Activated CD4-positive, alpha-beta memory T cell treated with anti-CD3 and anti-CD28 coated beads, Interleukin-2, amount 10 ng/mL, durations not matched to agents 7 days and 5 days (primary cell): ENCODE measurements at regions not wholly inside any gene's neighbourhood (a gene's known extent, or its start where the extent isn't known, plus 50 kb on each side); places are given as distances from the start of the nearest gene placed in this dataset.
"Not testable (repeated sequence)": the region's sequence is repeated elsewhere in the genome, so short reads cannot be mapped to it uniquely, and the experiment has no call there.

Source experiments
- CTCF ChIA-PET: fragments of 350-600 bp; sonication (Branson Sonifier 250); formaldehyde crosslinking; loops from one replicate; lab custom pipeline; 2021; ENCODE audit warnings: antibody characterized with exemption, inconsistent platforms; lab: Charles Lee
- POLR2A ChIA-PET: fragments of 350-600 bp; sonication (Branson Sonifier 250); formaldehyde crosslinking; loops from one replicate; lab custom pipeline; 2021; ENCODE audit warnings: antibody characterized with exemption; lab: Charles Lee
- DNase-seq: peaks from one replicate; pipeline ENCODE4 v3.0.0-alpha.2; 2020
- H3K27ac Mint-ChIP-seq: one replicate; pipeline ENCODE4 v1.8.0; 2021; ENCODE audit warnings: mild to moderate bottlenecking, mixed read lengths
- H3K27me3 Mint-ChIP-seq: one replicate; pipeline ENCODE4 v1.8.0; 2021; ENCODE audit warnings: mixed read lengths
- H3K36me3 Mint-ChIP-seq: one replicate; pipeline ENCODE4 v1.8.0; 2021; ENCODE audit warnings: low read depth, mixed read lengths
- H3K4me1 Mint-ChIP-seq: one replicate; pipeline ENCODE4 v1.8.0; 2021; ENCODE audit warnings: mixed read lengths
- H3K4me3 Mint-ChIP-seq: one replicate; pipeline ENCODE4 v1.8.0; 2021; ENCODE audit warnings: mild to moderate bottlenecking, mixed read lengths
- H3K9me3 Mint-ChIP-seq: one replicate; pipeline ENCODE4 v1.8.0; 2021; ENCODE audit warnings: mixed read lengths

DNA sequence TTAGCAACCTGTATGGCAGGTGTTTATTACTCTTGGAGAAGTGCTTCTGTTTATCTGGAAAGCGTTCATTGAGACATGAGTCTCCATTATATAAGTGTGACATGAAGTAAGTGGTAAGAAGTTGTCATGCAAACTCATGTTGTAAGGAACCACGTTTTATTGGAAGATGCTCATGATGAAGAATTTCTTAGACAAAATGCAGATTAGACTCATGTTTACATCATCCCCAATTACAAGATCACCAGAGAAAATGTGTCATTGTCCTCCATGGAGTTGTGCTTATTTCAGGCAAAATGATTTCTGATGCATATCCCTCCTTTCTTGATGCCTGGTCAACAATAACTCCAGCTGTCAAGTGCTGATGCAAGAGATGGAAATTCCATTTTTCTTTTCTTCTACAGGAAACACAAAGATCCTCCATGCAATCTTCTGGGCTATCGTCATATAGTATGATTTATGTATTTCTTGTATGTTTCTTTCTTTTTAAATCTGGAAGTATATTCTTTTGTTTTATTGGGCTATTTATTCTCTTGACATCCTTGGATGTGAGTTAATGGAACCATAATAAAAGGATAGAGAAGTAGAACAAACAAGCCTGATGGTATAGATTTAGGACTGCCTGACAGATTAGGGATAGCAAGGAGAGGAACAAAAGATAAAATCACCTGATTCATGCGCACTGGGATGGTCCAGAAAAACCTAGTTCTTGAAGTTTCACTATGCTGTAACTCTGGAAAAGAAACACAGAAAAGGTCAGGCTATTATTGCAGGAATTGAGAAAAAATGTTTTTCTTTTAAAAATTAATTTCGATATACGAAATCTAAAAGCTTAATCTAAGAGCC lies 50.7 kb upstream of the DIAPH3 start:
- Mint-ChIP-seq H3K9me3 (no peaks in the 10 kb centered on the region), H3K4me3 (no peak overlapping the region), H3K36me3 (no peaks in the 10 kb centered on the region), H3K27ac (no peak overlapping the region), H3K27me3 (peaks cover 30% of the 10 kb centered on the region), H3K4me1 (no peaks in the 10 kb centered on the region)
- DNase-seq: no peak
- ChIA-PET CTCF (no interaction called here), POLR2A (no interaction called here)

DNA sequence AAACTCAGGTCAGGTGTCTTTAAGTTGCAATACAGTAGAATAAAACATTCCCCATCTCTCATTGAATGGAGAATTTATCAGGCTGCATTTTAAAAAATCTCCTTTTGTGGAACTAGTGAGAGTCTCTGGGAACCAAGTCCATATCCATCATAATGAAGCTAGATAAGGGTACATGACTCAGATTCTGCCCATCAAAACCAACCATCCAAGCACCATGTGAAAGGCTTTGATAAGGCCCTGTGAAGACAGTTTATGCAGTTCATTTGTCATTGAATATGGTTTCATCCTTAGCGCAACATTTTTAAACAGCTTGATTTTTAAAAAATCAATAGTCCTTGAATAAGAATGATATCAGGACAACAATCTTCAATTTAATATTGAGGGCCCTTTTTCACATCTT lies 56.3 kb upstream of the DIAPH3 start:
- H3K9me3 Mint-ChIP-seq: no peaks in the 10 kb centered on the region
- no peaks in the 10 kb centered on the region for H3K36me3 Mint-ChIP-seq
- POLR2A ChIA-PET: no interaction called here
- H3K4me3 Mint-ChIP-seq: no peak overlapping the region
- H3K27me3 Mint-ChIP-seq: peaks cover 16% of the 10 kb centered on the region
- H3K4me1 Mint-ChIP-seq: no peaks in the 10 kb centered on the region
- no peak for DNase-seq
- no peak overlapping the region for H3K27ac Mint-ChIP-seq
- CTCF ChIA-PET: no interaction called here

DNA sequence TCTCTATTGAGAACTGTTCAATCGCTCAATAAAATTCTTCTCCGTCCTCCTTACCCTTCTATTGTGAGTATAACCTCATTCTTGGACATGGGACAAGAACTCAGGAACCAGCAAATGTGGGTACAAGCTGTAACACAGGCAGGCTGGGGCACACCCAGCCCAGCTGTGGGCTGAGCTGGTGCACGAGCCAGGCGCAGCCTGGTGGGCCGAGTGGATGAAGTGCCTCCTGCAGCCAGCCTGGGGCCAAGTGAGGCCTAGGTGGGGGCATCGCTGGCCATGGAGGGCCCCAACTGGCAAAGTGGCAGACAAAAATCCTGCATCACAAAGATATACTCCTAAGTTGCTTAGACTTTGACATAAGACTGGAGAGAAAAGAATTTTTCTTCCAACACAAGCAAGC lies 57.9 kb upstream of the DIAPH3 start:
- peaks cover 13% of the 10 kb centered on the region for H3K27me3 Mint-ChIP-seq
- POLR2A ChIA-PET: no interaction called here
- no peaks in the 10 kb centered on the region for H3K4me1 Mint-ChIP-seq
- CTCF ChIA-PET: no interaction called here
- H3K36me3 Mint-ChIP-seq: no peaks in the 10 kb centered on the region
- no peak overlapping the region for H3K27ac Mint-ChIP-seq
- DNase-seq: no peak
- no peaks in the 10 kb centered on the region for H3K9me3 Mint-ChIP-seq
- H3K4me3 Mint-ChIP-seq: no peak overlapping the region

DNA sequence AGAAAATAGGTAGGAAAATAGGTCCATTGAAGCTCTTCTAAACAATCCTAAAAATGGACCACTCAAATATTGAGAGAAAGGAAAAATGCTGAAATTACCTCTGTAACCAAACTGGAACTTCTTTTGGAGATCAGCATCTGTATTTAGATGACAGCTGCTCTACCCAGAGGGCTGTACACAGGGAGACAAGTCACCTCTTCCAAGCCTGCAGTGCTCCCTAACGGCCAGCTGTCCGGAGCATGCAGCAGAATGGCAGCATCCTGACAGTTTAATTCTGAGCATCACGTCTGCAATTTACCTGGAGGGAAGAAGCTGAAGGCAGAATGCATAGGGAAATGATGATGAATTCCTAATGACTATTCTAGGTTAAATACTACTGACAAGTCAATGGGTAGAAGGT lies 62.8 kb upstream of the DIAPH3 start:
- Mint-ChIP-seq H3K4me1 (no peaks in the 10 kb centered on the region), H3K27me3 (peaks cover 16% of the 10 kb centered on the region), H3K27ac (no peak overlapping the region), H3K4me3 (no peak overlapping the region), H3K9me3 (no peaks in the 10 kb centered on the region), H3K36me3 (no peaks in the 10 kb centered on the region)
- POLR2A ChIA-PET: no interaction called here
- CTCF ChIA-PET: no interaction called here
- DNase-seq: no peak

DNA sequence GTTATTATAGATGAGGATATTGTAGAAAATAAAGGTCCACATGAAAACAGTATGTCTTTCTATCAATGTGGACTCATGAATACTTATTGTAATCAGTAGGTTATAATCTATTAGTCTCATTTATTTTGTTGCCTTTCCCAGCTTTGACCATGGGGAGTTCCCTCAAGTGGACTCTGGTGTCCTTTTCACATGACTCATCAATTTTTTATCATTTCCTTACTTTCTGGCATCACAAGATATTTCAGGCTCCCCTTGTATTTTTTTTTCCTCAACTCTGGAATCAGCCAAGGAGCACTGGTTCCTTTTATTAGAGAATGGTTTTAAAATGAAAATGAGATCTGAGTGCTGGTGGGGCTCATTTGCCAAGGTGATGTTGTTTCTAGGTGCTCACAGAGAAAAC lies 63.4 kb upstream of the DIAPH3 start:
- Mint-ChIP-seq H3K36me3 (no peaks in the 10 kb centered on the region), H3K9me3 (no peaks in the 10 kb centered on the region), H3K4me3 (no peak overlapping the region), H3K27me3 (peaks cover 18% of the 10 kb centered on the region), H3K27ac (no peak overlapping the region), H3K4me1 (no peaks in the 10 kb centered on the region)
- DNase-seq: no peak
- ChIA-PET POLR2A (no interaction called here), CTCF (no interaction called here)

DNA sequence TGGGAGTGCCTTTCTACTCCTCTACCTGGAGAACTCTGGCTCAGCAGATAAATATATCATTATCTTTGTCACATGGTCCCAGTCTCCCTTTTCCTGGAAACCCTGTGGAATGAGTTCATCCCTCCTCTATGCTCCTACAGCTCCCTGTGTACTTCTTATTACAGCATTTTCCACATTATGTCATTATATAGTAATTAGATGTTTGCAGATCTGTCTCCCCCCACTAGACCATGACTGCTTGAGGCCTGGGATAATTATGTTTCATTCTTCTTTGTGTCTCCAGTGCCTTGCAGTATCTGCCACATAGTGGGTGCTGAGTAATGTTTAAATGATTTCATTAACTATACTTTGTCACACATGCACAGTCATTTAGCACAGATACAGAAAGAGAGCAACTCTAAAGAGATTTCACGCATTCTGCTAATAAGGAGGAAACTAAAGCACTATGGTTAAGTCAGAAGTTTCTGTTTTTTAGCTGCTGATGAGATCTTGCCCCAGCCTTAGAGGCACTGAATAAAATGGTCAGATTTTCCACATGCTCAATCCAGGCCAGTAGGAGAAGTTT lies 66.1 kb upstream of the DIAPH3 start:
- POLR2A ChIA-PET: no interaction called here
- CTCF ChIA-PET: no interaction called here
- Mint-ChIP-seq H3K36me3 (no peaks in the 10 kb centered on the region), H3K27ac (no peak overlapping the region), H3K27me3 (peaks cover 30% of the 10 kb centered on the region), H3K4me3 (no peak overlapping the region), H3K4me1 (no peaks in the 10 kb centered on the region), H3K9me3 (no peaks in the 10 kb centered on the region)
- no peak for DNase-seq

DNA sequence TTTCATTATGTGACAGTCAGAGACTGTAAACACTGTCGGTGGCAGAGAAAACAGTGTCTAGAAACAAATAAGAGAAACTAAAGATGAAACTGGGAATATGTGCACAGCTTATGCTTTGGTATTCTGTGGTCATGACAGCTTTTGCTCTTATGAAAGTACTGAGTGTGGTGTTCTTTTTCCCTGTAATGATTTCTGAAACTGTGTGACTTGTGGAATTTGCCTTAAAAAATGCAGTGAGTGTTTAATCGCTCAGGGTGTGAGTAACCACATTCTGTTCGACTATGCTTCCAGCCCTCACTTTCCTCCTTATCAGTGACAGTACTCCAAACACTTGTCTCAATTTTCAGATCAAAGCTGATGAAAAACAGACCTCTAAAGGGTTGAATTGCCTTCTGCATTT lies 66.9 kb upstream of the DIAPH3 start:
- ChIA-PET POLR2A (no interaction called here), CTCF (no interaction called here)
- Mint-ChIP-seq H3K9me3 (no peaks in the 10 kb centered on the region), H3K27me3 (peaks cover 31% of the 10 kb centered on the region), H3K4me1 (no peaks in the 10 kb centered on the region), H3K36me3 (no peaks in the 10 kb centered on the region), H3K4me3 (no peak overlapping the region), H3K27ac (no peak overlapping the region)
- no peak for DNase-seq

DNA sequence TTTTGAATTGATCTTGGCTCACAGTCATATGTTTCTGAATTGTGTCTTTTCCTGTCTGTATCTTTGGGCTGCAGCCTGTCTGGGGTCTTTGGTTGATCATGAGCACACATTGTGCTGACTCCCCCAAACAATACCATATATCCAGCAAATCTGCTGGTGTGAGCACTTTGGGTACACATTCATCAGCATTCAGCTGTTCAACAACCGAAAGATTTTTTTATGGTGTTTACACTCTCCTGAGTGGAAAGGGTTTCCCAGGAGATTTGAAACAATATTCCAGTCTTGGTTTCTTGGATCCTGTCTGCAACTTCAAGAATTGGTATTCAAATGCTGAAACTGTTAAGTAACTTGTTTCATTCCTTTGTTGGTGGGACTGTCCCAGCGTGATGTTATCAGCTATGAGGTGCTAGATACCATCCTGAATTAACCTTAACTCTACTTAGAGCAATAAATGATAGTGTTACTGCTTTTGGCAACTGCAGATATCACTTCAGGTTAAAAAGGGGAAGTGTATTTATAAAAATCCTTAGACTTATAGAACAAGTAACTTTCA lies 78.4 kb upstream of the DIAPH3 start:
- no peaks in the 10 kb centered on the region for H3K36me3 Mint-ChIP-seq
- no peak overlapping the region for H3K4me3 Mint-ChIP-seq
- H3K27me3 Mint-ChIP-seq: peaks cover 22% of the 10 kb centered on the region
- peaks cover 6% of the 10 kb centered on the region for H3K4me1 Mint-ChIP-seq
- H3K27ac Mint-ChIP-seq: no peak overlapping the region
- ChIA-PET CTCF (no interaction called here), POLR2A (no interaction called here)
- no peaks in the 10 kb centered on the region for H3K9me3 Mint-ChIP-seq
- no peak for DNase-seq

DNA sequence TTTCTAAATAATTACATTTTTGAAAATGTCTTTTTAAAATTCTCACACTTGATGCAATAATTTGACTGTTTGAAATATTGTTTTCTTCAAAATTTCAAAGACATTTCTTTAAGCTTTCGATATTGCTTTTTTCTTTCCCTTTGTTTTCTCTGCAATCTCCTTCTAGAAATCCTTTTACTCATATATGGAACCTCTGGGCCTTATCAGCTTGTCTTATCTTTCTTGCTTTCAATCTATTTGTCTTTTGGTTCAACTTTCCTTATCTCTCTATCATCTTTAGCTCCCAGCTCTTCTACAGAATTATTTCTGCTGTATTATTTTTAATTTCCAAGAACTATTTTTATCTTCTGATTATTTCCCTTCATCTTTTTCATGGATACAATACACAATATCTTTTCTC lies 80.7 kb upstream of the DIAPH3 start:
- Mint-ChIP-seq H3K27me3 (peaks cover 22% of the 10 kb centered on the region), H3K36me3 (no peaks in the 10 kb centered on the region), H3K27ac (no peak overlapping the region), H3K4me1 (peaks cover 6% of the 10 kb centered on the region), H3K4me3 (no peak overlapping the region), H3K9me3 (peaks cover 2% of the 10 kb centered on the region)
- CTCF ChIA-PET: no interaction called here
- no peak for DNase-seq
- POLR2A ChIA-PET: no interaction called here

DNA sequence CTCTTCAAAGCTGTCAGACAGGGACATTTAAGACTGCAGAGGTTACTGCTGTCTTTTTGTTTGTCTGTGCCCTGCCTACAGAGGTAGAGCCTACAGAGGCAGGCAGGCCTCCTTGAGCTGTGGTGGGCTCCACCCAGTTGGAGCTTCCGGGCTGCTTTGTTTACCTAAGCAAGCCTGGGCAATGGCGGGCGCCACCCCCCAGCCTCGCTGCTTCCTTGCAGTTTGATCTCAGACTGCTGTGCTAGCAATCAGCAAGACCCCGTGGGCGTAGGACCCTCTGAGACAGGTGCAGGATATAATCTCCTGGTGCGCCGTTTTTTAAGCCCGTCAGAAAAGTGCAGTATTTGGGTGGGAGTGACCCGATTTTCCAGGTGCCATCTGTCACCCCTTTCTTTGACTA lies 87.7 kb upstream of the DIAPH3 start:
- H3K4me1 Mint-ChIP-seq, H3K36me3 Mint-ChIP-seq, DNase-seq, H3K27me3 Mint-ChIP-seq, H3K9me3 Mint-ChIP-seq, H3K4me3 Mint-ChIP-seq, CTCF ChIA-PET, H3K27ac Mint-ChIP-seq, POLR2A ChIA-PET: not testable (repeated sequence)

DNA sequence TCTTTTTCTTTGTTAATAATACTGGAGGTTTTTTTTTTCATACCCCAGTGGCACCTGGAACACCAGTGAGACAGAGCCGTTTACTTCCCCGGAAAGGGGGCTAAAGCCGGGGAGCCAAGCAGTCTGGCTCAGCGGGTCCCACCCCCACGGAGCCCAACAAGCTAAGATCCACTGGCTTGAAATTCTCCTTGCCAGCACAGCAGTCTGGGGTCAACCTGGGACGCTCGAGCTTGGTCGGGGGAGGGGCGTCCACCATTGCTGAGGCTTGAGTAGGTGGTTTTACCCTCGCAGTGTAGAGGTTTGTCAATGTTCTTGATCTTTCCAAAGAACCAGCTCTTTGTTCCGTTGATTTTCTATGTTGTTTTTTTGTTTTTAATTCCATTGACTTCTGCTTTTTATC lies 94.6 kb upstream of the DIAPH3 start:
- Mint-ChIP-seq H3K4me3 (no peak overlapping the region), H3K4me1 (peaks cover 3% of the 10 kb centered on the region), H3K9me3 (no peaks in the 10 kb centered on the region), H3K36me3 (no peaks in the 10 kb centered on the region), H3K27me3 (peaks cover 4% of the 10 kb centered on the region), H3K27ac (no peak overlapping the region)
- DNase-seq: no peak
- POLR2A ChIA-PET: no interaction called here
- CTCF ChIA-PET: no interaction called here

DNA sequence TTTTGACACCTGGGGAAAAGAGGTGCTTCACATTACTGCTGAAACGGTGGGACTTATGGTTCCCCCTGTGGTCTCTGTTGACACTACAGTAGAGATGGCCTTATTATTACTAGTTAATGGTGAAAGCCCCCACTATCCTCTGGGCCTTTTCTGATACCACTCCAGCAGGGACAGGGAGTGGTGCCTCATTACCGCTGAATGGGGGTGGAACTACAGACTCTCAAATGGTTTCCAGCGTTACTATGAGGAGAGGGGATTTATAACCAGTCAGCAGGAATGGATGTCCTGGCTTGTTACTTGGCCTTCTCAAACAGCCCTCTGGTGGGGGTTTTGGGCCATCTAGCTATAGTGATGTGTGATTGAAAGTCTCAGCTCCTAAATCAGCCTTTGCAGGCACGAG lies 96.7 kb upstream of the DIAPH3 start:
- ChIA-PET POLR2A (no interaction called here), CTCF (interaction anchor here (0.7 kb wide), 1 partner anchor 10 kb away, joined by 3 read pairs; no protein-coding TSS in a partner anchor)
- Mint-ChIP-seq H3K27me3 (peaks cover 4% of the 10 kb centered on the region), H3K36me3 (no peaks in the 10 kb centered on the region), H3K27ac (no peak overlapping the region), H3K9me3 (no peaks in the 10 kb centered on the region), H3K4me1 (no peaks in the 10 kb centered on the region), H3K4me3 (no peak overlapping the region)
- DNase-seq: no peak

DNA sequence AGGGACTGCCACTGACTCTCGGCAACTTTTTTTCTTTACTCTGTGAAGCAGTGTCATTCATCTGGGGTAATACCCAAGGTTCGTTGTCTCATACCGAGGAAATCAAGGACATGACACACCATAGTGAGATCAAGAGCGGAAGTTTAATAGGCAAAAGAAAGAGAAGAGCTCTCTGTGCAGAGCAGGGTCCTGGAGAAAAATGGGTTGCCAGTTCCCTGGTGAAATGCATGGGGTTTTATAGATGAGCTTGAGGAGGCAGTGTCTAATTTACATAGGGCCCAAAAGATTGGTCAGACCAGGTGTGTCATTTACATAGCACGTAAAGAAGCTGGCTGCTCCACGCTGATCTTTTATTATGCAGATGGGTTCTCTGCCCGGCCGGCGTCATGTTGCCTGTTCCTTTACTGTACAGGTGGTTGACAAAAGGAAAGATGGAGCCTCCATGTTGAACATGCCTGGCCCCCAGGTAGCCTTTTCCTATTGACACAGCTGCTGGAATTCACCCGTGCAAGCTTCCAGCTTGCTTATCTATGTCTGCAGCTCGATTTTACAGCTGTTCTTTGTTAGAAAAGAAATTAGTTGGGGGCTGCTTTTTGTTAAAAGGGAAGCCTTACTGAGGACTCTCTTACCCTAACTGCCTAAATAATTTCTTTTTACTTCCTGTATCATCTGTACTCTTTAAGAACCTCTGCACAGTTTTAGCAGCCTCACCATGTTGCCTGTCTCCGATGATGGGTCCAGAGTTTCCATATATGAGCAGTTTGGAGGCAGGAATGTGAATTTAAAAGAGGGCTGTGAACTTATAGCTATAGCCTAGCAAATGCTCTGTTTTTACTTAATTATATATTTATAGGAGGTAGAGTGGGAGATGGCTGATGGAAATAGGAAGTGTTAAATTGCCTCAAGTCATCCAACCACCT lies 98.0 kb upstream of the DIAPH3 start:
- ChIA-PET CTCF (no interaction called here), POLR2A (no interaction called here)
- Mint-ChIP-seq H3K27ac (no peak overlapping the region), H3K36me3 (no peaks in the 10 kb centered on the region), H3K27me3 (peaks cover 4% of the 10 kb centered on the region), H3K9me3 (no peaks in the 10 kb centered on the region), H3K4me3 (no peak overlapping the region), H3K4me1 (no peaks in the 10 kb centered on the region)
- DNase-seq: no peak
